Gastroesophageal sphincter (tissue), 3 donors: ENCODE measurements at regions not wholly inside any gene's neighbourhood (a gene's known extent, or its start where the extent isn't known, plus 50 kb on each side); places are given as distances from the start of the nearest gene placed in this dataset.

Experiments
- POLR2A ChIP-seq, 2 donors: fragments of 450-650 bp; IDR thresholded peaks; one replicate each; pipeline ENCODE4 v1.6.1; 2017; ENCODE audit warnings: antibody characterized with exemption in 2 of 2, mild to moderate bottlenecking in 2 of 2, moderate library complexity in 1 of 2
- POLR2AphosphoS5 ChIP-seq: sonication (generic); formaldehyde crosslinking; IDR thresholded peaks from one replicate; pipeline ENCODE4 v1.6.1; 2017; ENCODE audit warnings: antibody characterized with exemption
- TF ChIP-seq, protein P1 (sequence below), 4 experiments: fragments of 200-600 bp in 2 of 4; fragments of 450-650 bp in 2 of 4; sonication (generic) in 1 of 4; IDR thresholded peaks; one replicate each; pipeline ENCODE4 v1.5.1; 2017 to 2019; ENCODE audit warnings: antibody characterized with exemption in 4 of 4, mild to moderate bottlenecking in 2 of 4, moderate library complexity in 2 of 4

DNA sequence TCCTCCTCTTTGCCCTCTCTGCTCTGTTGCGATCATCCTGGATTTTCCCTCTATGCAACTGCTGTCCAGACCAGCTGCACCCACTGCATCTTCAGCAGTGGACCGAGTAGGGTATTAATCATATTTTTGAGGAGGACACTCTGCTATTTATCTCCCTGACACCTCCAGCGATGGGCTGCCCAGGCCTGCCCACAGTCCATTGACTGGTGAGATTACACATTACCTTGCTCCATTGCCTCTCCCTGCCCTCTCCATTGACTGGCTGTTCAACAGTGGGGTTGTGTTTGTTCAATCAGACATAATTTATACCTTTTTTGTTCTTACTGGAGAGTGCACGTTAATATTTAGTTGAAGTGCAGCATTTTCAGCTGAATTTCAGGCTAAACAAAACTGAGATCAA lies 559.3 kb upstream of the ARRDC4 start:
- TF ChIP-seq POLR2A (IDR thresholded peaks at IDR 0.05) (no peak), POLR2AphosphoS5 (no peak)
- TF ChIP-seq, protein P1, sequence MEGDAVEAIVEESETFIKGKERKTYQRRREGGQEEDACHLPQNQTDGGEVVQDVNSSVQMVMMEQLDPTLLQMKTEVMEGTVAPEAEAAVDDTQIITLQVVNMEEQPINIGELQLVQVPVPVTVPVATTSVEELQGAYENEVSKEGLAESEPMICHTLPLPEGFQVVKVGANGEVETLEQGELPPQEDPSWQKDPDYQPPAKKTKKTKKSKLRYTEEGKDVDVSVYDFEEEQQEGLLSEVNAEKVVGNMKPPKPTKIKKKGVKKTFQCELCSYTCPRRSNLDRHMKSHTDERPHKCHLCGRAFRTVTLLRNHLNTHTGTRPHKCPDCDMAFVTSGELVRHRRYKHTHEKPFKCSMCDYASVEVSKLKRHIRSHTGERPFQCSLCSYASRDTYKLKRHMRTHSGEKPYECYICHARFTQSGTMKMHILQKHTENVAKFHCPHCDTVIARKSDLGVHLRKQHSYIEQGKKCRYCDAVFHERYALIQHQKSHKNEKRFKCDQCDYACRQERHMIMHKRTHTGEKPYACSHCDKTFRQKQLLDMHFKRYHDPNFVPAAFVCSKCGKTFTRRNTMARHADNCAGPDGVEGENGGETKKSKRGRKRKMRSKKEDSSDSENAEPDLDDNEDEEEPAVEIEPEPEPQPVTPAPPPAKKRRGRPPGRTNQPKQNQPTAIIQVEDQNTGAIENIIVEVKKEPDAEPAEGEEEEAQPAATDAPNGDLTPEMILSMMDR (IDR thresholded peaks at IDR 0.05) = no peak
